ENCODE measurements at regions not wholly inside any gene's neighbourhood (a gene's known extent, or its start where the extent isn't known, plus 50 kb on each side); places are given as distances from the start of the nearest gene placed in this dataset.
A peak's percentile ranks its signal among the peaks of the same experiment; 100 is the strongest.

- no peaks in the 10 kb centered on the region for H4K20me1 ChIP-seq (ENCODE audit: insufficient read depth)
- DNase-seq = no peak
- H3K9me2 ChIP-seq (ENCODE audit: insufficient read depth) = no peaks in the 10 kb centered on the region
- no peak overlapping the region for H3K9ac ChIP-seq
- no peaks in the 10 kb centered on the region for H3K27me3 ChIP-seq (replicated peaks; ENCODE audit: insufficient read depth)
- in situ Hi-C loops (cut with MboI) = no loop called here
- peaks cover 13% of the 10 kb centered on the region for H3K4me1 ChIP-seq (ENCODE audit: insufficient read depth)
- H3K36me3 ChIP-seq (ENCODE audit: low read depth) = no peaks in the 10 kb centered on the region
- no peak overlapping the region for H3K4me3 ChIP-seq
- no peak for TF ChIP-seq EZH2phosphoT487 (IDR thresholded peaks at IDR 0.05; ENCODE audit: insufficient read depth, low read depth)
- TF ChIP-seq EZH2 (IDR thresholded peaks at IDR 0.05; ENCODE audit: insufficient read depth, poor library complexity, severe bottlenecking) = no peak
- no peak overlapping the region for H3K27ac ChIP-seq
- no peaks in the 10 kb centered on the region for H3K79me2 ChIP-seq (ENCODE audit: insufficient read depth)
- H2AFZ ChIP-seq = no peak overlapping the region
- peaks cover 9% of the 10 kb centered on the region for H3F3A ChIP-seq (ENCODE audit: insufficient read depth)
- WGBS, 2 experiments (ENCODE audit: low coverage in 1 of 2, low lambda C conversion rate in 2 of 2, missing lambda C conversion rate in 2 of 2) = 73 to 83% methylated on average over 4 of the region's 4 CpGs
- H3K4me2 ChIP-seq (ENCODE audit: unreplicated experiment) = no peak overlapping the region
- H3K9me3 ChIP-seq (ENCODE audit: low read depth) = no peaks in the 10 kb centered on the region
These were observed 212.3 kb upstream of the DAPK1 start for GRCh38 chr9:87285183-87285850.

- H4K20me1 ChIP-seq (ENCODE audit: insufficient read depth) = no peaks in the 10 kb centered on the region
- TF ChIP-seq EZH2 (IDR thresholded peaks at IDR 0.05; ENCODE audit: insufficient read depth, poor library complexity, severe bottlenecking) = no peak
- no peak for TF ChIP-seq EZH2phosphoT487 (IDR thresholded peaks at IDR 0.05; ENCODE audit: insufficient read depth, low read depth)
- peaks cover 21% of the 10 kb centered on the region for H3F3A ChIP-seq (ENCODE audit: insufficient read depth)
- in situ Hi-C loops (cut with MboI) = no loop called here
- no peak overlapping the region for H3K9ac ChIP-seq
- no peaks in the 10 kb centered on the region for H3K9me2 ChIP-seq (ENCODE audit: insufficient read depth)
- no peak overlapping the region for H3K4me3 ChIP-seq
- no peaks in the 10 kb centered on the region for H3K36me3 ChIP-seq (ENCODE audit: low read depth)
- no peak overlapping the region for H3K4me2 ChIP-seq (ENCODE audit: unreplicated experiment)
- H3K9me3 ChIP-seq (ENCODE audit: low read depth) = no peaks in the 10 kb centered on the region
- no peak overlapping the region for H3K27ac ChIP-seq
- DNase-seq = no peak
- no peaks in the 10 kb centered on the region for H3K79me2 ChIP-seq (ENCODE audit: insufficient read depth)
- H3K27me3 ChIP-seq (replicated peaks; ENCODE audit: insufficient read depth) = no peaks in the 10 kb centered on the region
- peaks cover 25% of the 10 kb centered on the region for H3K4me1 ChIP-seq (ENCODE audit: insufficient read depth)
- no peak overlapping the region for H2AFZ ChIP-seq
These were observed 211.2 kb upstream of the DAPK1 start for GRCh38 chr9:87286506-87286905.

- H3F3A ChIP-seq (ENCODE audit: insufficient read depth) = peaks cover 26% of the 10 kb centered on the region
- peak overlapping the region; percentile 17 for H3K4me3 ChIP-seq
- peak overlapping the region; percentile 69 for H3K4me2 ChIP-seq (ENCODE audit: unreplicated experiment)
- WGBS, 2 experiments (ENCODE audit: low coverage in 1 of 2, low lambda C conversion rate in 2 of 2, missing lambda C conversion rate in 2 of 2) = 15 to 19% methylated on average over 4 of the region's 4 CpGs
- H3K4me1 ChIP-seq (ENCODE audit: insufficient read depth) = peaks cover 24% of the 10 kb centered on the region
- H3K27ac ChIP-seq = peak overlapping the region; percentile 63
- no peak for TF ChIP-seq EZH2 (IDR thresholded peaks at IDR 0.05; ENCODE audit: insufficient read depth, poor library complexity, severe bottlenecking)
- TF ChIP-seq EZH2phosphoT487 (IDR thresholded peaks at IDR 0.05; ENCODE audit: insufficient read depth, low read depth) = no peak
- H3K9ac ChIP-seq = no peak overlapping the region; the same call in 1 of the 2 replicates
- H3K79me2 ChIP-seq (ENCODE audit: insufficient read depth) = no peaks in the 10 kb centered on the region
- no peaks in the 10 kb centered on the region for H3K27me3 ChIP-seq (replicated peaks; ENCODE audit: insufficient read depth)
- DNase-seq = peak; percentile 71
- peak overlapping the region; percentile 41; the same call in 1 of the 2 replicates for H2AFZ ChIP-seq
- no peaks in the 10 kb centered on the region for H4K20me1 ChIP-seq (ENCODE audit: insufficient read depth)
- H3K9me3 ChIP-seq (ENCODE audit: low read depth) = no peaks in the 10 kb centered on the region
- H3K9me2 ChIP-seq (ENCODE audit: insufficient read depth) = no peaks in the 10 kb centered on the region
- in situ Hi-C loops (cut with MboI) = no loop called here
- no peaks in the 10 kb centered on the region for H3K36me3 ChIP-seq (ENCODE audit: low read depth)
These were observed 207.2 kb upstream of the DAPK1 start for GRCh38 chr9:87290241-87291052.

GRCh38 chr9:87292449-87293191, 205.0 kb upstream of the DAPK1 start:
- in situ Hi-C loops (cut with MboI) = no loop called here

More at GRCh38 chr9:87292449-87293191, 205.0 kb upstream of the DAPK1 start:
- 33% methylated on average over 2 of the region's 2 CpGs for WGBS, 2 experiments (ENCODE audit: low coverage in 1 of 2, low lambda C conversion rate in 2 of 2, missing lambda C conversion rate in 2 of 2)
- Histone ChIP-seq H3K9ac (no peak overlapping the region), H3K9me3 (ENCODE audit: low read depth) (no peaks in the 10 kb centered on the region), H3K27ac (no peak overlapping the region), H3K4me3 (no peak overlapping the region), H4K20me1 (ENCODE audit: insufficient read depth) (no peaks in the 10 kb centered on the region), H3F3A (ENCODE audit: insufficient read depth) (peaks cover 26% of the 10 kb centered on the region), H2AFZ (no peak overlapping the region), H3K4me1 (ENCODE audit: insufficient read depth) (peaks cover 24% of the 10 kb centered on the region), H3K36me3 (ENCODE audit: low read depth) (no peaks in the 10 kb centered on the region), H3K4me2 (ENCODE audit: unreplicated experiment) (no peak overlapping the region), H3K9me2 (ENCODE audit: insufficient read depth) (no peaks in the 10 kb centered on the region), H3K27me3 (replicated peaks; ENCODE audit: insufficient read depth) (no peaks in the 10 kb centered on the region), H3K79me2 (ENCODE audit: insufficient read depth) (no peaks in the 10 kb centered on the region)
- no peak for TF ChIP-seq EZH2phosphoT487 (IDR thresholded peaks at IDR 0.05; ENCODE audit: insufficient read depth, low read depth)
- TF ChIP-seq EZH2 (IDR thresholded peaks at IDR 0.05; ENCODE audit: insufficient read depth, poor library complexity, severe bottlenecking) = no peak
- DNase-seq = peak; percentile 31
